ENCODE measurements at regions not wholly inside any gene's neighbourhood (a gene's known extent, or its start where the extent isn't known, plus 50 kb on each side); places are given as distances from the start of the nearest gene placed in this dataset.

- ChIA-PET CTCF (ENCODE audit: partially characterized antibody) (no interaction called here), POLR2A (ENCODE audit: partially characterized antibody) (no interaction called here)
- no peak overlapping the region for H3K27ac ChIP-seq (ENCODE audit: low read depth, low read length)
- no peak overlapping the region for H3K23ac ChIP-seq (ENCODE audit: insufficient read length)
- no peak overlapping the region for H3K4ac ChIP-seq (replicated peaks; ENCODE audit: insufficient read length, low read depth, low read length)
- H3K4me3 ChIP-seq (ENCODE audit: extremely low read depth in 1 of 4, insufficient read depth in 2 of 4, low read depth in 3 of 4, low read length in 4 of 4), result no peak overlapping the region
- 92% methylated on average over 2 of the region's 2 CpGs; no CpG with 5 or more reads in 1 of the 2 experiments for WGBS, 2 experiments (ENCODE audit: extremely low coverage in 1 of 2, insufficient coverage in 1 of 2, insufficient read length in 1 of 2, insufficient replicate concordance in 2 of 2, low coverage in 1 of 2, low lambda C conversion rate in 2 of 2, missing lambda C conversion rate in 1 of 2)
- H4K8ac ChIP-seq (ENCODE audit: extremely low read depth, insufficient read depth, low read length), result no peak overlapping the region
- no peak overlapping the region for H3K56ac ChIP-seq (replicated peaks; ENCODE audit: insufficient read length, low read depth, low read length)
- no peak overlapping the region for H2BK20ac ChIP-seq (ENCODE audit: low read length)
- no peak overlapping the region for H3K9ac ChIP-seq (replicated peaks in 1 of 4; ENCODE audit: extremely low read depth in 1 of 4, low read depth in 3 of 4, low read length in 3 of 4)
- H3K18ac ChIP-seq (ENCODE audit: extremely low read depth, low read length), result no peak overlapping the region
- no peak overlapping the region for H4K5ac ChIP-seq (ENCODE audit: insufficient read length, low read depth, low read length)
- no peak overlapping the region for H3K14ac ChIP-seq (ENCODE audit: insufficient read length)
- no peak overlapping the region for H3K4me2 ChIP-seq (ENCODE audit: insufficient read depth in 1 of 2, low read depth in 2 of 2, low read length in 2 of 2)
- DNase-seq (ENCODE audit: low read depth in 1 of 2, low spot score in 2 of 2) (no peak), FAIRE-seq (no peak)
- no peaks in the 10 kb centered on the region for H3K23me2 ChIP-seq (ENCODE audit: low read depth, low read length)
- no peaks in the 10 kb centered on the region for H3K27me3 ChIP-seq (replicated peaks in 1 of 4; ENCODE audit: control insufficient read depth in 3 of 4, extremely low read depth in 1 of 4, insufficient read depth in 3 of 4, low read length in 3 of 4)
- no peak overlapping the region for H2BK12ac ChIP-seq (ENCODE audit: low read depth, low read length)
- H3K79me1 ChIP-seq (ENCODE audit: low read depth, low read length), result no peaks in the 10 kb centered on the region
- TF ChIP-seq SIX5 (IDR thresholded peaks at IDR 0.05; ENCODE audit: low read depth, low read length) (no peak), TEAD4 (IDR thresholded peaks at IDR 0.05; ENCODE audit: low read depth, low read length) (no peak), BACH1 (IDR thresholded peaks at IDR 0.05; ENCODE audit: low read length) (no peak), USF2 (IDR thresholded peaks at IDR 0.05; ENCODE audit: low read length) (no peak), POLR2A (IDR thresholded peaks at IDR 0.05; ENCODE audit: control extremely low read depth in 1 of 2, low read depth in 2 of 2, low read length in 2 of 2) (no peak)
- no peak overlapping the region for H2AFZ ChIP-seq (ENCODE audit: low read length)
- no peak overlapping the region for H4K91ac ChIP-seq (replicated peaks; ENCODE audit: insufficient read length, low read length)
- H3K79me2 ChIP-seq (ENCODE audit: control insufficient read depth in 1 of 2, insufficient read depth in 2 of 2, low read length in 2 of 2), result no peaks in the 10 kb centered on the region
- no peaks in the 10 kb centered on the region for H3K4me1 ChIP-seq (replicated peaks in 1 of 4; ENCODE audit: control insufficient read depth in 3 of 4, insufficient read depth in 4 of 4, low read length in 3 of 4)
- H2BK120ac ChIP-seq (replicated peaks; ENCODE audit: low read depth, low read length), result no peak overlapping the region
- H4K20me1 ChIP-seq (replicated peaks in 1 of 2; ENCODE audit: control insufficient read depth in 1 of 2, insufficient read depth in 2 of 2, low read length in 2 of 2), result no peaks in the 10 kb centered on the region
- no peaks in the 10 kb centered on the region for H3K36me3 ChIP-seq (ENCODE audit: control insufficient read depth in 2 of 4, insufficient read depth in 4 of 4, low read length in 3 of 4)
- H2BK5ac ChIP-seq (ENCODE audit: low read depth, low read length), result no peak overlapping the region
- H2BK15ac ChIP-seq (ENCODE audit: low read length), result no peak overlapping the region
- no peaks in the 10 kb centered on the region for H3K9me3 ChIP-seq (ENCODE audit: insufficient read depth in 2 of 2, low read depth in 1 of 2, low read length in 1 of 2)
- no peak overlapping the region for H2AK5ac ChIP-seq (ENCODE audit: low read depth, low read length)
These were observed 508.0 kb downstream of the FGF9 start for GRCh38 chr13:22178878-22179277.
